ENCODE measurements at regions not wholly inside any gene's neighbourhood (a gene's known extent, or its start where the extent isn't known, plus 50 kb on each side); places are given as distances from the start of the nearest gene placed in this dataset.
"Not testable (repeated sequence)": the region's sequence is repeated elsewhere in the genome, so short reads cannot be mapped to it uniquely, and the experiment has no call there.

DNA sequence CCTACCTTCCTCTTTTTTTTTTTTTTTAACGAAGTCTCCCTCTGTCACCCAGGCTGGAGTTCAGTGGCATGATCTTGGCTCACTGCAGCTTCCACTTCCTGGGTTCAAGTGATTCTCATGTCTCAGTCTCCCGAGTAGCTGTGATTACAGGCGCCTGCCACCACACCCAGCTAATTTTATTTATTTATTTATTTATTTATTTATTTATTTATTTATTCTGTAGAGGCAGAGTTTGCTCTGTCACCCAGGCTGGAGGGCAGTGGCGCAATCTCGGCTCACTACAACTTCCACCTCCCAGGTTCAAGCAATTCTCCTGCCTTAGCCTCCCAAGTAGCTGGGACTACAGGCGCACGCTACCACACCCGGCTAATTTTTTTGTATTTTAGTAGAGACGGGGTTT, 66.0 kb upstream of the ELN start:
- TF ChIP-seq, protein P1, sequence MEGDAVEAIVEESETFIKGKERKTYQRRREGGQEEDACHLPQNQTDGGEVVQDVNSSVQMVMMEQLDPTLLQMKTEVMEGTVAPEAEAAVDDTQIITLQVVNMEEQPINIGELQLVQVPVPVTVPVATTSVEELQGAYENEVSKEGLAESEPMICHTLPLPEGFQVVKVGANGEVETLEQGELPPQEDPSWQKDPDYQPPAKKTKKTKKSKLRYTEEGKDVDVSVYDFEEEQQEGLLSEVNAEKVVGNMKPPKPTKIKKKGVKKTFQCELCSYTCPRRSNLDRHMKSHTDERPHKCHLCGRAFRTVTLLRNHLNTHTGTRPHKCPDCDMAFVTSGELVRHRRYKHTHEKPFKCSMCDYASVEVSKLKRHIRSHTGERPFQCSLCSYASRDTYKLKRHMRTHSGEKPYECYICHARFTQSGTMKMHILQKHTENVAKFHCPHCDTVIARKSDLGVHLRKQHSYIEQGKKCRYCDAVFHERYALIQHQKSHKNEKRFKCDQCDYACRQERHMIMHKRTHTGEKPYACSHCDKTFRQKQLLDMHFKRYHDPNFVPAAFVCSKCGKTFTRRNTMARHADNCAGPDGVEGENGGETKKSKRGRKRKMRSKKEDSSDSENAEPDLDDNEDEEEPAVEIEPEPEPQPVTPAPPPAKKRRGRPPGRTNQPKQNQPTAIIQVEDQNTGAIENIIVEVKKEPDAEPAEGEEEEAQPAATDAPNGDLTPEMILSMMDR (IDR thresholded peaks at IDR 0.05) = not testable (repeated sequence)
- not testable (repeated sequence) for TF ChIP-seq POLR2A (IDR thresholded peaks at IDR 0.05)

Data from body of pancreas (tissue), 4 donors.